Nucleus accumbens (tissue), 56 donors: ENCODE measurements at regions not wholly inside any gene's neighbourhood (a gene's known extent, or its start where the extent isn't known, plus 50 kb on each side); places are given as distances from the start of the nearest gene placed in this dataset.
"Not testable (repeated sequence)": the region's sequence is repeated elsewhere in the genome, so short reads cannot be mapped to it uniquely, and the experiment has no call there.

Source experiments
- DNase-seq, 56 donors: peaks; one replicate each; lab custom pipeline; 2025; lab: John Stamatoyannopoulos, UW

DNA sequence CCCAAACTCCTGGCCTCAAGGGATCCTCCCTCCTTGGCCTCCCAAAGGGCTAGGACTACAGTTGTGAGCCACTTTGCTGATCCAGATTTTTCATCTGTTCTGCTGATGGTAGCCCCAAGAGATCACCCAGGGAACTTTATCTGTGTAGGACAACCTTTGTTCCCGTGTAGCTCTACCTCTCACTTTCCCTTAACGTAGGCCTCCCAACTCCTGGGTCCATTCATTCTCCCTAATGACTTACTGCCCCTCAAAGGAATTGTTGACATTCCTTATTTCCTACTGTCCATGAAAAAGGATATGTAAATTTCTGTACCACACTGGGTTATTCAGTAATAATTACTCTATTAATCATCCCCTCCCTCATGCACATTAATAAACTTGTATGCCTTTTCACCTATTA, 51.0 kb upstream of the PHF24 start:
- no peak for DNase-seq

GRCh38 chr9:34899535-34900158, 58.4 kb upstream of the PHF24 start:
- DNase-seq: peak in 54 of 56 donors; percentile 6 to 93 (median 72)

DNA sequence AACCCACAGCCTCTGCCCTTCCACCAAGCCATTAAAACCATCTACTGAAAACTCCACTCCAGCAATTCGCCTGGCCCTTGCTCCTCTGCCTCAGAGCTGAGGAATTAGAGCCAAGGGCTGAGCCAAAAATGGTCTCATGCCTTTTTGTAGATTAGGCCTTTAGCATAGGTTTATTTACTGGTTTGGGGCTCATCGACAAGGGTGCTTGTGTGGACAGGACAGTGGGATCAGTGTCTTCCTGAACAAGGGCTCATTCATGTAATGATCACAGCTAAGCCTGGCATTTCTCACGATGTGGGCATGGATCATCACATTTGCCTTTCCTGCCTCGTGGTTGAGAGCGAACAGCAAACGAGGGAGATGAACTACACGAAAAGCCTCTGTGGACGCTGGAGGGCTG, 59.2 kb upstream of the PHF24 start:
- peak in 51 of 56 donors; percentile 5 to 83 (median 56) for DNase-seq

GRCh38 chr9:34896112-34896511, 62.0 kb upstream of the PHF24 start:
- no peak for DNase-seq

DNA sequence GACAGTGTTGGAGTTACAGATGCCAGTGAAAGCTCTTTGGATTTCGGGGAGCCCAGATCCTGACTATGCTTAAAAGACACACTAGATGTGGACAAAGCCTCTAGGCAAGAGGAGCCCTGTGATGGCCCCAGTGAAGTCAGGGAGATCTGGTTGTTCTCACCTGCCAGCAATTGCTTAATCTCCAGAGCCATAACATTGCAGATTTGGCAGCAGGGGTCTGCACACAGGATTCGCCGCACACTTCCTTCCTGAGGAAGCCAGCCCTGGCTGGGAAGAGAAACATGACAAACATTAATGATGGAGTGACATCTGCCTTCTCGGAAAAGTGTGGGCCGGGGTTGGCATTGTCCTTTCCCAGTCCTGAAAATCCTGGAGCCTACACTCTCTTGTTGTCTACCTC, 65.2 kb upstream of the PHF24 start:
- DNase-seq: no peak

DNA sequence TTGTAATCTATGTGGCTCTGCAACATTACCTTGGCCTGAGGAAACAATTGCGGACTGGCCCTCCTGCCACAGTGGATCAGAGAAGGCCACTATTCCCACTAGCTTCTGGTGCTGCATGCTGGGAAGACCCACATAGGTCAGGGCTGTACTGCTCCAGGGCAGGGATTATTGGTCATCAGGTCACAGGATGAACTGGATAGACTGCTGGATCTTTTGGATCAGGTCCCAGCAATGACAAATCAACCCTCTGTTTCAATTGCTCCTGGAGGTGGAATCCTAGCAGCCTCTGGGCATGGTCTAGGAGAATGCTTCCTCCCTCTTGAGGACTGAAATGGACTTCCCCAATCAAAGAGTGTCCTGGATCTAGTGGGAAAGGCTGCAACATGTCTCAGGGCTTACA, 66.7 kb upstream of the PHF24 start:
- DNase-seq: no peak

GRCh38 chr9:34887841-34888240, 70.2 kb upstream of the PHF24 start:
- no peak for DNase-seq

- no peak for DNase-seq
These were observed 73.3 kb upstream of the PHF24 start for GRCh38 chr9:34884747-34885189.

DNA sequence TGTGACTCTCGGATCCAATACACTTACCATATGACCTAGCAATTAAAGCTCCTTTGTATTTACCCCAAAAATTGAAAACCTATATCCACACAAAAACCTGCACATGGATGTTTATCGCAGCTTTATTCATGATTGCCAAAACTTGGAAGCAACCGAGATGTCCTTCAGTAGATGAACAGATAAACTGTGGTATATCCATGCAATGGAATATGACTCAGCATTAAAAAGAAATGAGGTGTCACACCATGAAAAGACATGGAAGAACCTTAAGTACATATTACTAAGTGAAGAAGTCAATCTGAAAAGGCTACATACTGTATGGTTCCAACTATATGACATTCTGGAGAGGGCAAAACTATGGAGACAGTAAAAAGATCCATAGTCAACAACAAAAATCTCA, 82.0 kb upstream of the PHF24 start:
- no peak for DNase-seq

DNA sequence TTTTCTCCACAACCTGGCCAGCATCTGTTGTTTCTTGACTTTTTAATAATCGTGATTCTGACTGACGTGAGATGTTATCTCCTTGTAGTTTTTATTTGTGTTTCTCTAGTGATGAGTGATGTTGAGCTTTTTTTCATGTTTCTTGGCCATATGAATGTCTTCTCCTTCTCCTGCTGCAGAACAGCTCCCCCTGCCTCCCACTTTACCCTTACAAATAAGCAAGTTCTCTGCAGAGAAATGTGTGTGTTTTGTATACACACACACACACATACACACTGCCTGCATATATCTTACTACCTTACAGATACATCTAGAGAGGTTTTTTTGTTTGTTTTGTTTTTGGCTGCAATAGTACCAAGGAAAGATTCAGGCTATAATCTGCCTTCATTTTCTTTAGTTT, 88.7 kb upstream of the PHF24 start:
- DNase-seq: no peak

GRCh38 chr9:34866614-34867013, 91.5 kb upstream of the PHF24 start:
- no peak for DNase-seq

GRCh38 chr9:34863426-34863825, 94.7 kb upstream of the PHF24 start:
- DNase-seq: no peak

DNA sequence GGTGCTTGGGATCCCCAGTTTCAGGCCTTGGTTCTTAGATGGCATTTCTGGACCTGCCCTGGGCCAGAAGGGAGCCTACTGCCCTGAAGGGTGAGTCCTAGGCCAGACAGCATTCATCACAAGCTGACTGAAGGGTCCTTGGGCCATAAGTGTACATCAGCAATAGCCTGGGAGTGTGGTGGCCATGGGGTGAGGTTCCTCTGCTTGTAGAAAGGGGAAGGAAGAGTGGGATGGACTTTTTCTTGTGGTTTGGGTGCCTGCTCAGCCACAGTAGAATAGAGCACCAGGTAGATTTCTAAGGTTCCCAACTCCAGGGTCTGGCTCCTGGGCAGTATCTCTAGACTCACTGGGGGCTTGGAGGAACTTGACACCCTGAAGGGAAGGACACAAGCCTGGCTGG, 95.2 kb upstream of the PHF24 start:
- DNase-seq: no peak

- peak in 2 of 56 donors; percentile 13 to 14 for DNase-seq
These were observed 96.0 kb upstream of the PHF24 start for GRCh38 chr9:34862043-34862442.

DNA sequence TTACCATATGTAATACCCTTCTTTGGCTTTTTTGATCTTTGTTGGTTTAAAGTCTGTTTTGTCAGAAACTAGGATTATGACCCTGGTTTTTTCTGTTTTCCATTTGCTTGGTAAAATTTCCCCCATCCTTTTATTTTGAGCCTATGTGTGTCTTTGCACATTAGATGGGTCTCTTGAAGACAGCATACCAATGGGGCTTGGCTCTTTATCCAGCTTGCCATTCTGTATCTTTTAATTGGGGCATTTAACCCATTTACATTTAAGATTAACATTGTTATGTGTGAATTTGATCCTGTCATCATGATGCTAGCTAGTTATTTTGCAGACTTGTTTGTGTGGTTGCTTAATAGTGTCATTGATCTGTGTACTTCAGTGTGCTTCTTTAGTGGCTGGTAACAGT, 103.1 kb upstream of the PHF24 start:
- DNase-seq: not testable (repeated sequence)

DNA sequence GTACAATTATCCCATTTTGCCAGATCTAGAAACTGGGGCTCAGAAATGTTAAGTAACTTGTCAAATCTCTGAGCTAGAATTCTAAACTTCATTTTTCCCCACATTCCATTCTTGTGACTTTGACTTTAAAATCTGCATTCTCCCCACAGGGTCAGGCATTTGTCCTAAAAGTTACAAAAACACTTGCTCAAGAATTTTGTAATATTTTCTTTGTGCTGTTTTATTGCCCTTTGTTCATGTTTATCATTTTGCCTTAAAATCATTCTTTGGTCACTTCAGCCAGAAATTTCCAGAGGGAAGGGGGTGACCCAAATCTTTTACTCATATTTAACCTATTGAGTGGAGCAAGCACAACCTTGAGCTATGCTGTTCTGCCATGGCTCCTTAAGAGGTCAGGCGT, 120.1 kb upstream of the CCL21 start:
- no peak for DNase-seq

- no peak for DNase-seq
These were observed 117.1 kb upstream of the CCL21 start for GRCh38 chr9:34826999-34827538.

GRCh38 chr9:34825775-34826174, 115.8 kb upstream of the CCL21 start:
- no peak for DNase-seq

GRCh38 chr9:34823778-34824177, 113.8 kb upstream of the CCL21 start:
- DNase-seq: no peak

DNA sequence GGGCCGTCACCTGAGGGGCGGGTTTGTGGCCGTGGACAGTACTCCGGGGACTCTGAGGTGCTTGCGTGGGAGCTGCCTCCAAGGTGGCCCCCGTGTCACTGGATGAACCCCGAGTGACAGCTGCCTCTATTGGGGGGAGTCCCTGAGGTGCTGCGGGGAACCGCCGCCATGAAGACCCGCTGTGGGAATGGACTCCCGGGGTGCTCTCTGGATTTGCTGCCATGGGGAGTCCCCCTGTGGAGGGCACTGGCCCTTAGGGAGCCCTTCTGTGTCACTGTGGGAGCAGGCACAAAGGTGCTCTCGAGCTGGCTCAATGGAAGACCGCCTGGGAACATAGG, 100.2 kb upstream of the CCL21 start:
- peak in 1 of 56 donors; percentile 14 for DNase-seq

DNA sequence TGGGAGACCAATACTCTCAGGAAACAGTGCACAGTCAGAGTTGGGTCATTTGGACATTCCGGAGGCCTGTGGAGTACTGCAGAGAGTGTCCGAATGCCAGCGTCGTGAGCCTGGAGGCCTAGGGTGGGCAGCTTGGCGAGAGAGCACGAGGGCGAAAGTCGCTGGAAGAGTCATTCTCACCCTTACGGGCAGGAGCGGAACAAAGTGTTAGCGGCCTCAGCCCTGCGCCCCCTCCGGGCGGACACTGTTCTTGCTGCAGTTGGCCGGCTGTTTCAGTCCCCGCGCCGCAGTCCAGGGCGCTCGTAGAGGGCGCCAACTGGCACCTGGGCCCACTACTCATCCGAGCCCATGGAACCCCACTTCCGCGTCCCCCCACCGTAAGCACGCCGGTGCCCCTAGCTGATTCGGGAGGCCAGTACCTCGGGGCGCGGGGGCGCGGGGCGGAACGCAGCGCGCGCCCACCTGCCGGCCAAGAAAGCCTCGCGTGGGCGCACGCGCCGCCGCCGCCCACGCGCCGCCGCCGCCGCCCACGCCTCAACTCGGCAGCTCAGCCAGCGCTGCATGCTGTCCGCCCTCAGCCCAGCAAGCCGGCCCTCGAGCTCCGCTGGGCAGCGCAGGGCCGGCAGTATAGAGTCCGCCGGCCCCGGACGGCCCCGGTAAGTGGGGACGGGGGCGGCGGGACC, 99.7 kb upstream of the CCL21 start:
- peak in 4 of 56 donors; percentile 2 to 22 (median 8) for DNase-seq

- DNase-seq: no peak
These were observed 93.0 kb upstream of the CCL21 start for GRCh38 chr9:34802916-34803315.
